ENCODE measurements at regions not wholly inside any gene's neighbourhood (a gene's known extent, or its start where the extent isn't known, plus 50 kb on each side); places are given as distances from the start of the nearest gene placed in this dataset.

DNA sequence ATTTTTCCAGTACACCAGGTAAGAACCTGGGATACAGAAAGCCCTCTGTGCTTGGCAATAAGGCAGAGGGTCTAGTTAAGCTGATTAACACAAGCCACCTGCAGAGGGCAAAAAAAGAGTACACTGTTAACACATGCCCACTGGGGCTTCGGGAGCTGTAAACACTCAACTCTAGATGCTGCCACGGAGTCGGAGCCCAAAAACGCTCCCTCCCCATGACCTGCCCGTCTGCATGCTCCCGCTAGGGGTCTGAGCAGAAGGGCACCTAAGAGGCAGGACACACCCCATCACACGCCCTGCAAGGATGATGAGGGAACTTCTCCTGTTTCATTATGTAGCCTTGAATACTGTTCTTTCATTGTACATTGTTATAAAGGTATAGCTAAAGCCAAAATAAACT lies 715.6 kb upstream of the AADAT start:
- TF ChIP-seq CTCF (IDR thresholded peaks at IDR 0.05) (no peak), EZH2 (IDR thresholded peaks at IDR 0.05; ENCODE audit: borderline replicate concordance, insufficient read depth, low read depth, low read length, poor library complexity, severe bottlenecking) (no peak)
